Mesenchymal stem cell (in vitro differentiated cells and primary cell): ENCODE measurements at regions not wholly inside any gene's neighbourhood (a gene's known extent, or its start where the extent isn't known, plus 50 kb on each side); places are given as distances from the start of the nearest gene placed in this dataset.

Source experiments
- DNase-seq: peaks from one replicate; pipeline ENCODE4 v3.0.0-alpha.2; 2013
- H2AFZ ChIP-seq: one replicate; pipeline ENCODE4 v1.6.1; 2013; ENCODE audit warnings: low read depth, mild to moderate bottlenecking, control low read depth, inconsistent platforms, low read length, moderate library complexity
- H2AK5ac ChIP-seq: 2 replicates; pipeline ENCODE4 v1.6.1; 2013; ENCODE audit warnings: low read length, moderate library complexity, mild to moderate bottlenecking, inconsistent platforms; ENCODE audit not compliant: severe bottlenecking
- H2BK120ac ChIP-seq: one replicate; pipeline ENCODE4 v1.6.1; 2013; ENCODE audit warnings: low read depth, mild to moderate bottlenecking, inconsistent platforms, low read length, moderate library complexity
- H2BK12ac ChIP-seq, 2 experiments: one replicate each; pipeline ENCODE4 v1.6.1; 2013; ENCODE audit warnings: inconsistent platforms in 2 of 2, low read length in 2 of 2, mild to moderate bottlenecking in 2 of 2, moderate library complexity in 2 of 2, control low read depth in 1 of 2
- H2BK15ac ChIP-seq: one replicate; pipeline ENCODE4 v1.6.1; 2013; ENCODE audit warnings: mild to moderate bottlenecking, low read depth, inconsistent platforms; ENCODE audit not compliant: poor library complexity, severe bottlenecking
- H2BK5ac ChIP-seq: 2 replicates; pipeline ENCODE4 v1.6.1; 2013; ENCODE audit warnings: low read depth, mild to moderate bottlenecking, low read length, control low read depth, inconsistent platforms; ENCODE audit not compliant: poor library complexity, severe bottlenecking
- H3K14ac ChIP-seq, 2 experiments: one replicate each; pipeline ENCODE4 v1.6.1; 2013; ENCODE audit warnings: inconsistent platforms in 2 of 2, low read length in 2 of 2, control low read depth in 1 of 2, mild to moderate bottlenecking in 1 of 2, moderate library complexity in 1 of 2
- H3K18ac ChIP-seq, 2 experiments: one replicate each; pipeline ENCODE4 v1.6.1; 2013; ENCODE audit warnings: inconsistent platforms in 2 of 2, low read length in 2 of 2, control low read depth in 1 of 2, low read depth in 1 of 2, mild to moderate bottlenecking in 1 of 2
- H3K23ac ChIP-seq, 2 experiments: one replicate each; pipeline ENCODE4 v1.6.1; 2013; ENCODE audit warnings: inconsistent platforms in 2 of 2, low read length in 2 of 2, mild to moderate bottlenecking in 2 of 2, moderate library complexity in 2 of 2, control low read depth in 1 of 2
- H3K27ac ChIP-seq: 2 replicates; pipeline ENCODE4 v1.5.1; 2013; ENCODE audit warnings: mild to moderate bottlenecking, moderate library complexity, low read length, control low read depth, inconsistent platforms; ENCODE audit not compliant: poor library complexity, severe bottlenecking
- H3K27me3 ChIP-seq, 2 experiments: 2 replicates each; pipeline versions ENCODE4 v1.6.1 to v1.7.0; 2013; ENCODE audit warnings: low read length in 2 of 2, mild to moderate bottlenecking in 2 of 2, moderate library complexity in 2 of 2, control low read depth in 1 of 2, inconsistent platforms in 1 of 2; ENCODE audit not compliant: control insufficient read depth in 1 of 2, insufficient read depth in 1 of 2
- H3K36me3 ChIP-seq, 2 experiments: 2 replicates each; pipeline versions ENCODE4 v1.6.1 to v1.7.0; 2013; ENCODE audit warnings: low read length in 2 of 2, control low read depth in 1 of 2, inconsistent platforms in 1 of 2, low read depth in 1 of 2, mild to moderate bottlenecking in 1 of 2; ENCODE audit not compliant: insufficient read depth in 2 of 2, control insufficient read depth in 1 of 2
- H3K4ac ChIP-seq, 2 experiments: one replicate each; pipeline ENCODE4 v1.6.1; 2013; ENCODE audit warnings: inconsistent platforms in 2 of 2, low read length in 2 of 2, mild to moderate bottlenecking in 2 of 2, moderate library complexity in 2 of 2, control low read depth in 1 of 2, low read depth in 1 of 2
- H3K4me1 ChIP-seq: 2 replicates; pipeline ENCODE4 v1.6.1; 2013; ENCODE audit warnings: low read depth, low read length, control low read depth; ENCODE audit not compliant: control insufficient read depth, insufficient read depth
- H3K4me2 ChIP-seq: 2 replicates; pipeline ENCODE4 v1.6.1; 2013; ENCODE audit warnings: low read length, mild to moderate bottlenecking, inconsistent platforms; ENCODE audit not compliant: poor library complexity, severe bottlenecking
- H3K4me3 ChIP-seq, 2 experiments: 2 replicates each; pipeline versions ENCODE4 v1.5.1 to v1.7.0; 2013; ENCODE audit warnings: low read length in 2 of 2, mild to moderate bottlenecking in 2 of 2, control low read depth in 1 of 2, low read depth in 1 of 2; ENCODE audit not compliant: insufficient read depth in 1 of 2
- H3K79me1 ChIP-seq: replicated peaks from 2 replicates; pipeline ENCODE4 v1.6.1; 2013; ENCODE audit warnings: mild to moderate bottlenecking, control low read depth, low read length, inconsistent platforms; ENCODE audit not compliant: poor library complexity, severe bottlenecking
- H3K9ac ChIP-seq: 2 replicates; pipeline ENCODE4 v1.7.0; 2013; ENCODE audit warnings: mild to moderate bottlenecking, low read length, moderate library complexity
- H3K9me3 ChIP-seq: 2 replicates; pipeline ENCODE4 v1.7.0; 2013; ENCODE audit warnings: mild to moderate bottlenecking, low read length; ENCODE audit not compliant: control insufficient read depth
- H4K8ac ChIP-seq: one replicate; pipeline ENCODE4 v1.6.1; 2013; ENCODE audit warnings: inconsistent platforms, mild to moderate bottlenecking, low read length, moderate library complexity
- H4K91ac ChIP-seq: one replicate; pipeline ENCODE4 v1.6.1; 2013; ENCODE audit warnings: mild to moderate bottlenecking, low read length, inconsistent platforms
- WGBS: methylation state at CpG from one replicate; pipeline ENCODE4 v1.1.7; 2013; ENCODE audit warnings: mixed read lengths; 5-methylcytosine and 5-hydroxymethylcytosine counted together

DNA sequence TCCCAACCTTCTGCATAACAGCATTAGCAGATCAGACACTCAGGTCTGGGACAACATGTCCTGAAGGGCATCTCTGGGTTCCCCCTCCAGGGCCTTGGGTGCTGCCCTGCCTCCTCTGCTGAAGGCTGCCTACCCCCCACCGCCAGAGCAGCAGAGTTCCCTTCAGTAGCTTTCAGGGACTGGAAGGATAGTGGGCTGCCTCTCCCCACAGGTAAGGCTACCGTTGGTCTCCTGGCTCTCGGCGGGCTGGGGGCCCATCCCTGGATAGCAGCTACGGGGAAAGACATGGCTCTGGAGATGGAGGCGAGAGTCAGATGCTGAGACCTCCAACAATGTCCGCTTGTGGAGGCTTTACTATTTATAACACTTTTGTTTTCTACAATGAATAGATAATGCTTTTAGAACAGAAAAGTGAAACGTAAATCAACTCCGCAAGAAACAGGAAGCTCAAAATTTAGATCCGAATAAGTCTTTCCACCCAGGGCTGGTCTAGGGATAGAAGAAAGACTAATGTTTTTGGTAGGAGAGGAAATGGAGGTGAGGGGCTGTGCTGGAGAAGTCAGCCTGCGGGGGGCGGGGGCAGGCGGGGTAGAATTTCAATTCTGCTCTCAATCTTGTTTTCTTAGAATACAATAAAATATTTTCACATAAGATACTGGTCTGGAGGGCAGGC lies 58.4 kb downstream of the ARL4C start:
- Histone ChIP-seq H2BK15ac (peak overlapping the region; percentile 73), H3K4ac (no peak overlapping the region), H2BK12ac (no peak overlapping the region), H3K27me3 (peaks cover 0 to 3% of the 10 kb centered on the region in 2 experiments), H4K8ac (no peak overlapping the region), H3K4me2 (no peak overlapping the region), H3K18ac (no peak overlapping the region), H3K14ac (no peak overlapping the region), H3K9me3 (no peaks in the 10 kb centered on the region), H3K4me1 (no peaks in the 10 kb centered on the region), H3K79me1 (no peaks in the 10 kb centered on the region), H3K4me3 (no peak overlapping the region), H2BK5ac (no peak overlapping the region), H2BK120ac (no peak overlapping the region), H3K23ac (no peak overlapping the region), H3K36me3 (no peaks in the 10 kb centered on the region), H3K27ac (no peak overlapping the region), H2AK5ac (no peak overlapping the region), H3K9ac (no peak overlapping the region), H2AFZ (no peak overlapping the region), H4K91ac (peak overlapping the region; percentile 52)
- DNase-seq, result no peak
- 93% methylated on average over 7 of the region's 13 CpGs for WGBS

DNA sequence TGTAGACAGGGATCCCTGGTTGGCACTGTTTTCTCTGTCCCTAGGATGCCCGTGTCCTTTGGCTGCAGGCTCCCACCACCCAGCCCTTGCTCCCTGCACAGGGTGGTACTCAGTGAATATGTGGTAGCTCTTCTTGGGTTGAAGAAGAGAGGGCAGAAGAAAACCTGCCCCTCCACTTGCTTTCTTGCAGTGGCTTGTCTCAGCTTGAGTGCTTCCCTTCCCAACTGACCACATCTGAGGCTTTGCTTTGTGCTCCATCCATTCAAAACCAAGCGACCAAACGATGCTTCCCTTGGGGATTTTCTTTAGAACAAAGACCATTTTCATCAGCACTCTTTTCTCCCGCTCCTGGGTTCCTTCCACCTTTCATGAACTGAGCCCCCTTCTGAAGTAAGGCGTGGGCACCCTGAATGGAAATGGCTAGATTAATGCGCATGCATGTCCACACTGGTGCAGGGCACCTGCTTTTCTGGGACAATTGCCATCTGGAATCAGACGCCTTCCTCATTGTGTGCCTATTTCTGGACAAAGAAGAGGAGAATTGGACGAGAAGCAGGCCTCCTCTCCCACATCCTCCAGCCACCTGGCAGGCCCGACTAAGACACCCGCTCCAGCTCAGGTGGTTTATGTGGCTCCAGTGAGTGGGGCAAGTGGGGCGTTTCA lies 59.1 kb downstream of the ARL4C start:
- H4K8ac ChIP-seq, result no peak overlapping the region
- H3K27ac ChIP-seq, result no peak overlapping the region
- H3K4me3 ChIP-seq, result no peak overlapping the region
- no peaks in the 10 kb centered on the region for H3K9me3 ChIP-seq
- no peak overlapping the region for H2BK12ac ChIP-seq
- peak overlapping the region; percentile 38 for H2AK5ac ChIP-seq
- H3K79me1 ChIP-seq, result no peaks in the 10 kb centered on the region
- H3K18ac ChIP-seq, result no peak overlapping the region
- peaks cover 0 to 3% of the 10 kb centered on the region in 2 experiments for H3K27me3 ChIP-seq
- H3K23ac ChIP-seq, result no peak overlapping the region
- no peak overlapping the region for H3K14ac ChIP-seq
- no peak overlapping the region for H3K9ac ChIP-seq
- no peaks in the 10 kb centered on the region for H3K4me1 ChIP-seq
- no peak overlapping the region for H3K4me2 ChIP-seq
- H2BK5ac ChIP-seq, result no peak overlapping the region
- no peak overlapping the region for H2BK120ac ChIP-seq
- H3K36me3 ChIP-seq, result no peaks in the 10 kb centered on the region
- H2BK15ac ChIP-seq, result no peak overlapping the region
- peak overlapping the region; percentile 80 for H4K91ac ChIP-seq
- DNase-seq, result no peak
- no peak overlapping the region for H2AFZ ChIP-seq
- H3K4ac ChIP-seq, result no peak overlapping the region
- 96% methylated on average over 9 of the region's 11 CpGs for WGBS

DNA sequence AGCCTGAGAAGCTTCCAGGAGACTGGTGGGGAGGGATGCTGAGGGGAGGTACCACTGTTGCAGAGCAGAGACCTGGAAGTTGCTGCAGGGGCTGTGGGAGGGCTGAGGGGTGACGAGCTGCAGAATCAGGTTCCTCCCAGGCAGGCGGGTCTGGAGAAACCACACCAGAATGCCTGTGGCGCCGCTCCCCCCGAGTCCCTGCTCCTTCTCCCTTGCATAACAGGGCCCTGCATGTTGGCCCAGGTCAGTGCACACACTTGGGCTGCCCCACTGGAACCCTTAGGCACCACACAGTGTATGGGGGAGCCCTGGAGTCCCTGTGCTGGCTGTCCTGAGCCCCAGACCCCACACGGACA lies 60.4 kb downstream of the ARL4C start:
- Histone ChIP-seq H3K4ac (no peak overlapping the region), H3K9ac (no peak overlapping the region), H3K36me3 (no peaks in the 10 kb centered on the region), H2AFZ (no peak overlapping the region), H2BK15ac (no peak overlapping the region), H3K27ac (no peak overlapping the region), H4K8ac (no peak overlapping the region), H2AK5ac (no peak overlapping the region), H3K9me3 (no peaks in the 10 kb centered on the region), H2BK120ac (no peak overlapping the region), H3K4me2 (no peak overlapping the region), H3K4me1 (no peaks in the 10 kb centered on the region), H3K23ac (no peak overlapping the region), H2BK5ac (no peak overlapping the region), H3K18ac (peak overlapping the region in 1 of 2 experiments; percentile 14), H2BK12ac (no peak overlapping the region), H4K91ac (peak overlapping the region; percentile 52), H3K27me3 (peaks cover 0 to 3% of the 10 kb centered on the region in 2 experiments), H3K14ac (no peak overlapping the region), H3K4me3 (no peak overlapping the region), H3K79me1 (no peaks in the 10 kb centered on the region)
- WGBS, result 94% methylated on average over 6 of the region's 6 CpGs
- DNase-seq, result no peak

DNA sequence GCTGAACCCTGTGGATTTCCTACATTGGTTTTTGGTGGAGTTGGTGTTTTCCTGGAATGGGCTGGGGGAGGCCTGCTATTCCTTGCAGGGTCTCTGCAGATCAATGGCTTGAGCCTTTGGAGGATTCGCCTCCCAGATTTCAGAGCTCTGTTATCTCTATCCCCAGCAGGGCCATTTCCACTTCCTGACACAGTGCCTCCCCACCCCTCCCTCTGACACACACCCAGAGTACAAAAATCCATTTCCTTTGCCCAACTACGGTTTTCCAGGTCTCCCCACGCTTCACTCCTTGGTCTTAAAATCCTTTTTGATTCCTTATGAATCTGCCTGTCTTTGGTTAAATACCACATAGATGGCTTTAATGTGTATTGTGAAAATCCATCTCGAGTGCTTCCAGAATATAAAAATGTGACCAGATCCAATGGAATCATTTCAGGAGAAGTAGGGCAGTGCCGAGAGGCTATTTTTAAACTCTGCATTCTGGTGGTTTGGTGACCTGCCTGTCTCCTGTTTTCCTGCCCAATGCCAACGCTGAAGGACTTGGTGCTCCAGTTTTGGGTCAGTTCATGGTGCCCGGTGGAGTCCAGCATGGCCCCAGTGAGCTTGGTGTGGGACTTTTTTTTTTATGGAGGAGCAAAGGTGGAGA lies 60.9 kb downstream of the ARL4C start:
- H3K9ac ChIP-seq, result no peak overlapping the region
- H3K4me1 ChIP-seq, result no peaks in the 10 kb centered on the region
- no peak overlapping the region for H3K4me2 ChIP-seq
- no peaks in the 10 kb centered on the region for H3K79me1 ChIP-seq
- no peak overlapping the region for H3K23ac ChIP-seq
- H4K8ac ChIP-seq, result peak overlapping the region; percentile 93
- no peaks in the 10 kb centered on the region for H3K9me3 ChIP-seq
- H3K36me3 ChIP-seq, result no peaks in the 10 kb centered on the region
- no peak overlapping the region for H2BK120ac ChIP-seq
- no peak overlapping the region for H3K4ac ChIP-seq
- no peak overlapping the region for H3K27ac ChIP-seq
- no peak overlapping the region for H2AK5ac ChIP-seq
- no peak overlapping the region for H2BK12ac ChIP-seq
- peaks cover 0 to 3% of the 10 kb centered on the region in 2 experiments for H3K27me3 ChIP-seq
- H2BK5ac ChIP-seq, result no peak overlapping the region
- H2AFZ ChIP-seq, result no peak overlapping the region
- no peak overlapping the region for H2BK15ac ChIP-seq
- 65% methylated on average over 7 of the region's 7 CpGs for WGBS
- no peak overlapping the region for H3K18ac ChIP-seq
- H3K14ac ChIP-seq, result no peak overlapping the region
- no peak for DNase-seq
- no peak overlapping the region for H4K91ac ChIP-seq
- H3K4me3 ChIP-seq, result no peak overlapping the region
